ENCODE measurements at regions not wholly inside any gene's neighbourhood (a gene's known extent, or its start where the extent isn't known, plus 50 kb on each side); places are given as distances from the start of the nearest gene placed in this dataset.
"Not testable (repeated sequence)": the region's sequence is repeated elsewhere in the genome, so short reads cannot be mapped to it uniquely, and the experiment has no call there.

DNA sequence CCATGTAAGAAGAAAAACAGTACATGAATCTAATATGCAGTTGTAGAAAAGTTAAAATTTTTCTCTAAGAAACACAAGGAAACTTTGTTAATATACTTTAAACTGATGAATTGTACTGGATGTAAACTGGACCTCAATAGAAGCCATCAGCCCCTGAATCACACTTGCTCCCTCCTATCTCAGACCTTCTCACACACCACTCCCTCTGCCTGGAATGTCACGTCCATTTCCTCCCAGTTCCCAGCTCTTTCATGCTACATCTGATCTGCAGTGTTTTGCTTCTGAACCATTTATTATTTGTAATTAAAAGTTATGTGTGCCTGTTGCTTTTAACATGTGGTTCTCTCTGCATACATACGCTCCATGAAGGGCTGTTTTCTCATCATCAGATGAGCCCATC, 180.0 kb downstream of the FCRL5 start:
- in situ Hi-C loops (cut with HindIII; ENCODE audit: low sequenced_read_pairs); DNase-seq (ENCODE audit: low spot score): not testable (repeated sequence)

DNA sequence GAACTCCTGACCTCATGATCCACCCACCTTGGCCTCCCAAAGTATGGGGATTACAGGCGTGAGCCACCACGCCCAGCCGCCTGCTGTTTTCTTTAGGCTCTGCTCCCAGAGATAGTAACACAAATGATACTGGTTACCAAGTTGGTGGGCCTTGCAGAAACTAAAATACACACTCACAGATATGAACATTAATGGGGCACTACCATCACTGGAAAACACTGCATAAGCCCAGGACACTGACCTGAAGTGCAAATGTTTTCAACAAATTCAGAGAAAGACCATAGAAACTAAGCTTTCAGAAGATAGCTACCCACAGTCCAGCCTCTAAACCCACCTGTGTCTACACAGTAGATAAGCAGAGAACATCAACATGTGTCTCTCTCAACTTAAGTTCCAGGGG, 180.5 kb downstream of the FCRL5 start:
- in situ Hi-C loops (cut with HindIII; ENCODE audit: low sequenced_read_pairs): no loop called here
- DNase-seq (ENCODE audit: low spot score): no peak

DNA sequence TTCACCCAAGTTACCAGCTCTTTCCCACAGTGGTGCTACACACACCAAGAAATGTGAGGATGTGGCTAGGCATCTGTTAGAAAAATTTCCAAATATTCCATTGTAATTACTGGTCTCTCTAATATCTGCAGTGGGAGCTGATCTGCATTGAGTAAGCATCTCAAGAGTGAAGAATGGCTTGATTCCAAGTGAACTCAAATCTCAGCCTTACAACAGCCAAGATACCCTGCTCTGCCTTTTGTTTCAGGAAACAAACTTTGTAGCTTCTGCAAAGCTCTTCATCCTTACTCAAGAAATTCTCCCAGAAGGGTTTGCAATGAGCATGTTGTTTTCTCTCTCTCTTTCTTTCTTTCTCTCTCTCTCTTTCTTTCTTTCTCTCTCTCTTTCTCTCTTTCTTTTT, 181.1 kb downstream of the FCRL5 start:
- in situ Hi-C loops (cut with HindIII; ENCODE audit: low sequenced_read_pairs): no loop called here
- no peak for DNase-seq (ENCODE audit: low spot score)

DNA sequence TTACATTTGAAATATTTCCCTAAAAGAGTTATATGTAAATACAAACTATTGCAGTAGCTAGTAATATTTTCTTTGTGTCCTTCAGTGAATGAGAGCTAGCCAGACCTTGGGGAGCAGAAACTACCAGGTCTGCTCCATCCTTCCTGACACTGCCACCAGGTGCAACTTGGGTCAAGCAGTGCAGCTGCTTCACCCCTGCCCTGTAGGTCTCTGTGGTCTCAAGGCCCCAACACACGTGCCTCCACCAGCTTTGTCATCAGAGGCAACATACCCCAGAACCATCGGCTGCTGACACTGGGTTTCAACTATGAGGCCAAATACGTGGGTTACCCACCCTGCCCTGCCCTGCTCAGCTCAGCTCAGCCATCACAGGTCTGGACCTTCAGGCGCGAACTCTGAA, 181.6 kb downstream of the FCRL5 start:
- in situ Hi-C loops (cut with HindIII; ENCODE audit: low sequenced_read_pairs): no loop called here
- no peak for DNase-seq (ENCODE audit: low spot score)

DNA sequence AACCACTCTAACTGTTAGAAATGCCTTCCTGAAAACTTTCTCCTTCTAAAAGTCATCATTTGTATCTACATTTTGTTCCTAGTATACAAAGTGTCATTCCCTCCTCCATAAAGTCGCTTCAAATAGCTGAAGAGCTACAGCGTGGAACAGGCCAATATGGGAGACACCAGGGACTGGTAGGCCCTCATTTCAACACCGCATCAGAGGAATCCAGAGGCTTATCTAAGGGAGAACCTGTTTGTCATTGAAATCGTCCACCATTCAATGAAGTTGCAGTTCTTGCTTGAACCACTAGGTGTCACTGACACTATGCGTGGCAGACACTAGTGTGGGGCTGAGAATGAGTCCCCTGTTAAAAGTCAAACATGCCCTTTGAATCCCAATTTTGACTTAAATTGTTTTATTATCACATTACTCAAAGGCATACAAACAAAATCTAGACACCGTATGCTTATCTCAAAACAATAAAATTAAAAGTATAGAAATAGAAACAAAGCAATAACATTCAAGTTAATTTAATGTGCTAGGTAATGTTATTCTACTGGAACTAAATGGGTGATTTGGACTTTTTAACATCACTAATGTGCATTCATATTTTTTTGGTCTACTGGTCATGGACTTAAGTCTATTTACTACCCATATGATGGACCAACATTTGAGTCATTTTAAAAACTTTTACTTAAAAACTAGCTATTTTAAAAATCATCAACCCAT, 182.3 kb downstream of the FCRL5 start:
- peak; percentile 45 for DNase-seq (ENCODE audit: low spot score)
- in situ Hi-C loops (cut with HindIII; ENCODE audit: low sequenced_read_pairs): no loop called here

DNA sequence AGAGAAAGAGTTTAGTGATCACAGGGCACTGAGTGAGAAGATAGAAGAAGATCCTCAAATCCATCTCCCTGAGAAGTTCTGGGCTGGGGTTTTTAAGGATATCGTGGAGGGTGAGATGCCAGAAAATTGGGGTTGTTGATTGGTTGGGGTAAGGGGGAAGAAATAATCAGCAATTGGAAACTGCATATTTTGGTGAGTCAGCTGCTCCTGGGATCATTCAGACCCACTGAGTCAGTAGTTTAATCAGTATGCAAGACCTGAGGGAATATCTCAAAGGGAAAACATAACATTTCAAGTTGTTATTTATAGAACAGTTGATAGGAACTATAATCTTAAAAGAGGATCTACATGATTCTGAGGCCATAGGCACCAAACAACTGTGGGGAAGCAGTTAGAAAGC, 183.4 kb downstream of the FCRL5 start:
- DNase-seq (ENCODE audit: low spot score); in situ Hi-C loops (cut with HindIII; ENCODE audit: low sequenced_read_pairs): not testable (repeated sequence)

DNA sequence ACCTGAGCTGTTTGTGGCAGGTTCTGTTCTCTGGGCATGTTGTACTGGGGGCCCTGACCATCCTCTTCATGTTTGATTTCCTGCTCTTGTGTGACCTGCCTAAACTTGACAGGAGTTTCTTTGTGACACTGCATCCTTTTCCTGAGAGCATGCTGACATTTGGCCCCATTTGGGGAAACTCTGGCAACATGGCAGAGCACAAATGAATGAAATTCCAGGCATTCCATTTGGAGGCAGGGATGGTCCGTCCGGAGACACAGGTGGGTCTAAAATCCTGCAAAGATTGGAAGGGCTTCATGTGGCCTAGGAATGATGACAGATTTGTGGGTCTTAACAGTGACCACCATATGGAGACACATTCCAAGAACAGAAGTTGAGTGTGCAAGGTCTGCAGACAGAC, 184.0 kb downstream of the FCRL5 start:
- no peak for DNase-seq (ENCODE audit: low spot score)
- in situ Hi-C loops (cut with HindIII; ENCODE audit: low sequenced_read_pairs): no loop called here

DNA sequence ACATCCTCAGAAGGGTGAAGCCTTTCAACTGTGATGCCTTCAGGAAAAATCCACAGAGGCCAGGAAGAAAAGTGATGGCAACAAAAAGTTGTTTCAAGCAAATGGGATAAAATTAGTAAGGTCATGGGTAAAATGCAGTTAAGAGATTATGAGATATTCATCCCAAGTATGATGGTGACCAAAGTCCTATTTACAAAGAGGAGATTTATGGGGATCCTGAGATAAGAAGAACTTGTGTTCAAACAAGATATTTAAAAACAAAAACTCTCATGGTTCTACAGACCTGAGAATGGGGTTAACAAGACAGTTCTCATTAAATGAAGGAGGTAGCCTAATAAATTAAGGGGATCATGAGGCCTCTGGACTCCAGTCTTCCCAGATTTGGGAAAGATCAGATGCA, 184.4 kb downstream of the FCRL5 start:
- in situ Hi-C loops (cut with HindIII; ENCODE audit: low sequenced_read_pairs): no loop called here
- DNase-seq (ENCODE audit: low spot score): no peak

DNA sequence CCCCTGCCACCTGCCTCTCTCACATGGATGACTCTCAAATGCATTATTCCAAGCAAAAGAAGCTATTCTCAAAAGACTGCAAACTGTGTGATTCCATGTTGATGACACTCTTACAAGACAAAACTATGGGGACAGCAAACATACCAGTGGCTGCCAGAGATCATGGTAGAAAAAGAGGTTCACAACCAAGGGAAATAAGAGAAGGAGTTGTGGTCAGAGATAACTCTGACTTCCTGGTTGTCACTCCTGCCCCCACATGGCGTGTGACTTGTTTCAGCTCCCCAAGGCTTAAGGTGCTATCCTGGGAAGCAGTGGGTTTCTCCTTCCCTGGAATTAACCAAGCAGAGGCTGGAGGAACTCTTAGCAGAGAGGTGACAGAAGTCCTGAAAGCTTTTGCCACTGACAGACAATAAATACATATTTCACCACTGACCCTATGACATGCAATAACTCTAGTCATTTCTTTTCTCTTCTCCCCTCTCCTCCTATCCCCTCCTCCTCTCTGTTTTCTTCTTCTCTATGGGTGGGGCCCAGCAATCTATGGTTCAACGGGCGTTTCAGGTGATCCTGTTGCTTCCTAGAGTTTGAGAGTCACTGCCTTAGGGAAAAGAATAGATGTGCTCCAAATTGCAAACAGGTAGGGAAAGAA, 185.1 kb downstream of the FCRL5 start:
- in situ Hi-C loops (cut with HindIII; ENCODE audit: low sequenced_read_pairs): no loop called here

DNA sequence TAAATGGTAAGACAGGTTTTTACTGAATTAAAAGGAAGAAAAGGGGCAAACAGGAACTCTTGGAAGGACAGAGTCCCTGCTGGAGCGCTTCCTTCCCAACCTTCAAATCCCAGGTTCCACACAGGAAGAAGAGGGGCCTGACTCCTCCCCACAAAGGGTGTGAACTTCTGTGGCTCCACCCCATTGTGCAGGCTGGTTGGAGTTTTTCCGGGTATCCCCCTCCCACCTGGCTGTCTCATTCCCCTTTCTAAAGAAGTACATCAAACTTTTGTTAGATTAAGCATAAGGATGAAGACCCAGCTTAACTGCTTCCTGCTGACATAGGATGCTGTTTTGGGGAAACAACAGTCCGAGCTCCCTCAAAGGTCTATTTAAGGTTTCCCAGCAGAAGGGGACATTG, 187.7 kb downstream of the FCRL5 start:
- no peak for DNase-seq (ENCODE audit: low spot score)
- in situ Hi-C loops (cut with HindIII; ENCODE audit: low sequenced_read_pairs): no loop called here

More for the DNA sequence above, 185.1 kb downstream of the FCRL5 start:
- DNase-seq (ENCODE audit: low spot score): no peak

DNA sequence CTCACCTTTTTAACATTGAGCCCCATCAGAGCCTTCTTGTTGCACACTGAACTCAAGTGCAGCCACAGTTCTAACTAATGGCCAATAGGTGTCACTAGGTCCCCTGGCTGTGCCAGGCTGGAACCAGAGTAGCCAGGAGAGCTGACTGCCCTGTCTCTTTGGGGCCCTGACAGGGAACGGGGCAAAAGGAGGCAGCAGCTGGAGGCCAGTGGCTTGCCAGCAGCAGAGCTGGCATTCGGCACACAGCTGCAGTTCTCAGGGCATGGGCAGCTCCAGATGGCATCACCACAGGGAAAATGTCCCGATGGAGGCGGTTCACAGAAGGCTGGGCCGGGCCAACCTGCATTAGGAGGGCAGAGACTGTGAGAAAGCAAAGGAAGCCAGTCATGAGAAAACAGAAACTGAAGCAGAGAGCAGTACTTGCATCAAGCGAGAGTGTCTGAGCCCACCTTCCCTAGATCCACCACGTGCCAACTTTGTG, 188.6 kb downstream of the FCRL5 start:
- DNase-seq (ENCODE audit: low spot score): peak; percentile 20
- in situ Hi-C loops (cut with HindIII; ENCODE audit: low sequenced_read_pairs): no loop called here

DNA sequence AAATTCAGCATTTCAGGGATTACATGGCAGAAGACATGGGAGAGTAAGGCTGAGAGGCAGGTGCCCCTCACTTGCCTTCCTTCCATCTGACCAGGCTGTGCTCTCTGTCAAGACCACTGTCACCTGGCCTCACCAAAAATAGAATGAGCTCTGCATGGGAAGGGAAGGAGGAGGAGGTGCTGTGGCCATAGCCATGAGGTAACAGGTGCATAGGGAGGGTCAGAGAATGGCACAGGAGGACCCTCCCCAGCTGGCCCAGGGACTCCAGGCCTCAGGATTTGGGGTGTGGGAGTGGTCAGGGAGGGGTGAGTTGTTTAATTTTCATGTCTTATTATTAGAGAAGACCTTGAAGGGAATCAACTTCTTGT, 192.3 kb downstream of the FCRL5 start:
- in situ Hi-C loops (cut with HindIII; ENCODE audit: low sequenced_read_pairs): no loop called here
- DNase-seq (ENCODE audit: low spot score): no peak

DNA sequence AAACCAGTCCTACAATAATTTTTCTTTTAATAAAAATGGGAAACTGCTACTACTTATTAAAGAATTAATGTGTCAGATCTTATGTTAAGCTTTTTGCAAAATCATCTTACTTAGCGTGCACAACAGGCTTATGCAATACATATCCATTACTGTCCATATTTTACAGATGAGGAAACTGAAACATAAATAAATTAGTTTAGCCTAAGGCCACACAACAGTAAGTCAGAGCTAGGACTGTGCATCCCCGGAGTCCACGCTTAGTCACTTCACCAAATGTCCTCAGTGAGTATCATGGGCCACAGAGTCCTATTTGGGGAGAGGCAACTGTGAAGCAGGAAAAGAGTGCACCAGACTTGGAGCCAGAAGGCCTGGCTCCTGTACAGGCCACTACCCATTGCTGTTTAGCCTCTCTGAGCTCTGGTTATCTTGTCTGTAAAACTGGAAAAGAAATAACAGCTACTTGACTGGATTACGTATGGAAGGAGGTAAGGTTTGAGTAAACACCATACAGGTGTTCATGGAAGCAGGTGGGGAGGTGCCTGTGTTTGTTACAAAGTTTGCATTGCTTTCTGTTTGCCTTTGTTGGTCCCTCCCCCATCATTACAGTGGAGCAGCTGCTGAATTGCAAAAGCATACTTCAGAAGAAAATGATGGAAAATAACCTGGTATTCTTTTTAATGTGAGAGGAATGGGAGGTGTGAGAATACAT, 192.8 kb downstream of the FCRL5 start:
- in situ Hi-C loops (cut with HindIII; ENCODE audit: low sequenced_read_pairs): no loop called here
- no peak for DNase-seq (ENCODE audit: low spot score)

DNA sequence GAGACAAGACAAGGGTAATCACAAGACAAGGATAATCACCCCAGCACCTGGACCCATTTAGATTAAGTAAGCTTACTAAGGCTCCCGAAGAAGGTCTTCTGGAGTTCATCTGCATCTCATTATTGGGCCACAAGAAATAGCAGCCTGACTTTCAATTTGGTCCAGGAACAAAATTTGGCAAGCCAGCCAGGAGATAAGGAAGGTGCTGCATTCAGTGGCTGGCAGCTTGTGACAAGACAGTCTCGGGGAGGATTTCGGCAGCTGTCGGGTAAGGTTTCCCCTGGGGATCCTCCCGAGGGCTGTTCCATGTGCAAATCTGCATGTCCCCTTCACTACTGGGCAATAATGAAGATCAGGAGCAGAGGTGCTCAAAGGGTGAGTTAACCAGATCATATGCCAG, 195.2 kb downstream of the FCRL5 start:
- in situ Hi-C loops (cut with HindIII; ENCODE audit: low sequenced_read_pairs): no loop called here
- no peak for DNase-seq (ENCODE audit: low spot score)

DNA sequence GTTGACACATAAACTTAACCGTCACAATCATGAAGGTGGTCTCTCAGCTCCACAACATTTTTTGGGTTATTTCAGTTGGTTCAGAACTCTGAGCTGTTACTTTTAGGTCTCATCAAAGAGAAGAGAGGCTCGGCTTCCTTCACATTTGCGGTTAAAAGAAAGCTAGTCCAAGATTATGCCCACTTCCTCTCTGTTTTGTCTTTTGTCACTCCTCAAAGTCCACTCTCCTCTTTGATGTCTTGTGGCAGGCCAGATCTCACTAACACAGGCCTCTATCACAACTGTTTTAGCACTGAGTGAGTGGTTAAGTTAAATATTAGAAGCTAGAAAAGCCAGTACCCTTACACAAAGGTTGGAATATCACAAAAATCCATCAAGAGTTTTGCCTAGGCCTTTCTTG, 195.7 kb downstream of the FCRL5 start:
- in situ Hi-C loops (cut with HindIII; ENCODE audit: low sequenced_read_pairs): no loop called here
- no peak for DNase-seq (ENCODE audit: low spot score)

DNA sequence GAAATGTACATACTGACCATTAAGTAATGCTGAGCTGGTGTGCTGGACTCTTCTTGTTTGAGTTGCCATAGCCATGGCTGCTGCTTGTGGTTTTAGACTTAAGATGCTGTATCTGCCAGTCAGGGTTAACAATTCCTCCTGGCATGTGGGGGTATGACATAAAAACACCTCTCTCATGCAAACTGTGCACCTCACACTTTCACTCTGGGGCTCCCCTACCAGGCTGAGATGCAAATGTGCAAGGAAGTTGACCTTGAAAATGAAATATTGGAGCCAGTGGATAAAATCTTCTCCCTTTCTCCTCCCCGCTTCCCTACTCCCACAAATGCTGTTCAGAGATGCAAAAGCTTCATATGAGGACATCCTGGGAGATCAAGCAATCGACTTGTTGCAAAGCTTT, 198.8 kb downstream of the FCRL5 start:
- in situ Hi-C loops (cut with HindIII; ENCODE audit: low sequenced_read_pairs): no loop called here
- DNase-seq (ENCODE audit: low spot score): no peak

DNA sequence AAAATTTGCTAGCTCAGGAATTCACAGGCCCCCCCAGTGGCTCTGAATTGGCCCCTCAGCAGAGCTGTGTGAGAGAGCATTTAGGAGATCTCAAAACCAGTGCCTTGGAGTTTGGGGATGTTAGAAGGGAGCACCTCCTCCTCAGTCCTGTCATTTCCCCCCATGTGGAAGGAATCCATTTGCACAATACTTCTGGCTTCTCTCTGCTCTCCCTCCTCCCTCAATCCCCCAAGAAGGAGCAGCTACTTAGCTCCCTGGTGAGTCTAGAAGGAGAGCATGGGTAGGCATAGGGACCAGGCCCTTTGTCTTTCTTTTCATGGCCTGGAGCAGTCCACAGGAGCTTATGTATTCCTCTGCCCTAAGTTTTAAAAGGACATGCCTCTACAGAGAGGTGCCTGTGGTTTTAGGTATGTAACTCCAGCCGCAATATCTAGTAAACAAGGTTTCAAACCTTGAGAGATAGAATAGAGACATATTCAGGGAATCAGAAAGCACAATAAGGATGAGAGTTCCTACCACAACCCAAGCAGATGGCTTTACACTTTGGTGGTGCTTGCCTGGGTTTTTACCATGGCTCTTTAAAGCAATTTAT, 199.4 kb downstream of the FCRL5 start:
- no peak for DNase-seq (ENCODE audit: low spot score)
- in situ Hi-C loops (cut with HindIII; ENCODE audit: low sequenced_read_pairs): no loop called here

DNA sequence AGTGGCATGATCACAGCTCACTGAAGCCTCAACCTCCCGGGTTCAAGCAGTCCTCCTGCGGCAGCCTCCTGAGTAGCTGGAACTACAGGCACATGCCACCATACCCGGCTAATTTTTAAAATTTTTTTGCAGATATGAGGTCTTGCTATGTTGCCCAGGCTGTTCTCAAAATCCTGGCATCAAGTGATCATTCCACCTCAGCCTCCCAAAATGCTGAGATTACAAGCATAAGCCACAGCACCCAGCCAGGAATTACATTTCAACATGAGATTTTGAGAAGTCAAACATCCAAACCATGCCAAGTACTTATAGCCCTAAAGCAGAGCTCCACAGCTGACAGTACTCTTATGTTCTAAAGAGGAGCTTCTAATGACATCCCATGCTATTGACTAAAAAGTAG, 200.1 kb downstream of the FCRL5 start:
- in situ Hi-C loops (cut with HindIII; ENCODE audit: low sequenced_read_pairs): no loop called here

DNA sequence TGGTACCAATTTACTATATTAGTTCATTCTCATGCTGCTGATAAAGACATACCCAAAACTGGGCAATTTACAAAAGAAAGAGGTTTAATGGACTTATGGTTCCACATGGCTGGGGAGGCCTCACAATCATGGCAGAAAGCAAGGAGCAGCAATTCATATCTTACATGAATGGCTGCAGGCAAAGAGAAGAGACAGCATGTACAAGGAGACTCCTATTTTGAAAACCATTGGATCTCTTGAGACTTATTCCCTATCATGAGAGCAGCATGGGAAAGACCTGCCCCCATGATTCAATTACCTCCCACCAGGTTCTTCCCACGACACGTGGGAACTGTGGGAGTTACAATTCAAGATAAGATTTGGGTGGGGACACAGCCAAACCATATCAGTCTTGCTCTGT, 200.5 kb downstream of the FCRL5 start:
- DNase-seq (ENCODE audit: low spot score); in situ Hi-C loops (cut with HindIII; ENCODE audit: low sequenced_read_pairs): not testable (repeated sequence)

More for the DNA sequence above, 200.1 kb downstream of the FCRL5 start:
- no peak for DNase-seq (ENCODE audit: low spot score)
